Ishikawa (cell line): ENCODE measurements at regions not wholly inside any gene's neighbourhood (a gene's known extent, or its start where the extent isn't known, plus 50 kb on each side); places are given as distances from the start of the nearest gene placed in this dataset.

Source experiments
- CEBPB ChIP-seq: IDR thresholded peaks from 2 replicates; pipeline ENCODE4 v1.6.1; 2012
- CREB1 ChIP-seq: IDR thresholded peaks from 2 replicates; pipeline ENCODE4 v1.6.1; 2012; ENCODE audit warnings: low read depth
- EGR1 ChIP-seq: IDR thresholded peaks from 2 replicates; pipeline ENCODE4 v1.6.1; 2012
- EP300 ChIP-seq: IDR thresholded peaks from 2 replicates; pipeline ENCODE4 v1.6.1; 2012; ENCODE audit warnings: borderline replicate concordance
- FOXM1 ChIP-seq: IDR thresholded peaks from 2 replicates; pipeline ENCODE4 v1.6.1; 2012; ENCODE audit warnings: low read depth, borderline replicate concordance
- TAF1 ChIP-seq: IDR thresholded peaks from 2 replicates; pipeline ENCODE4 v1.6.1; 2012; ENCODE audit warnings: low read depth, mild to moderate bottlenecking
- TEAD4 ChIP-seq: IDR thresholded peaks from 2 replicates; pipeline ENCODE4 v1.6.1; 2012
- YY1 ChIP-seq: IDR thresholded peaks from 2 replicates; pipeline ENCODE4 v1.6.1; 2012; ENCODE audit warnings: low read depth
- TF ChIP-seq, protein P1 (sequence below): IDR thresholded peaks from 2 replicates; pipeline ENCODE4 v1.6.1; 2012; ENCODE audit warnings: low read depth, mild to moderate bottlenecking
- TF ChIP-seq, protein P2 (sequence below): IDR thresholded peaks from 2 replicates; pipeline ENCODE4 v1.6.1; 2012

DNA sequence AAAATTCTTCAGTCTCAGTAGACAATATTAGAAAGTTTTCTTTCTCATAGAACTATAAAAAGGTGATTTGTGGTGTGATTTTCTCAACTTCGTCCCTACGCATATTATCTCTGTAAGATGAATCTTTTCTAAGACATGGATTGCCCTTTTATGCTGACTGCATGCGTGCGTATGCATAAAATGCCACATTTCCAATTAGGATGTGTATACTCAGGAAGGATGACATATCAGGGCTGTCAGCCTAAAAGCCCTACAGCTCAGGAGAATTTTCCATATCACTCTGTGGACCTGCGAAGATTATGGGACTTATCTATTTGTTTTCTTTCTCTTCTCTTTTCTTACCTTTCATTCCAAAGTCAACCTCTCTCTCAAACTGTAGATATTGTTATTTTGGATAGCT is 166.5 kb upstream of the GPC6 start:
- TF ChIP-seq, protein P1, sequence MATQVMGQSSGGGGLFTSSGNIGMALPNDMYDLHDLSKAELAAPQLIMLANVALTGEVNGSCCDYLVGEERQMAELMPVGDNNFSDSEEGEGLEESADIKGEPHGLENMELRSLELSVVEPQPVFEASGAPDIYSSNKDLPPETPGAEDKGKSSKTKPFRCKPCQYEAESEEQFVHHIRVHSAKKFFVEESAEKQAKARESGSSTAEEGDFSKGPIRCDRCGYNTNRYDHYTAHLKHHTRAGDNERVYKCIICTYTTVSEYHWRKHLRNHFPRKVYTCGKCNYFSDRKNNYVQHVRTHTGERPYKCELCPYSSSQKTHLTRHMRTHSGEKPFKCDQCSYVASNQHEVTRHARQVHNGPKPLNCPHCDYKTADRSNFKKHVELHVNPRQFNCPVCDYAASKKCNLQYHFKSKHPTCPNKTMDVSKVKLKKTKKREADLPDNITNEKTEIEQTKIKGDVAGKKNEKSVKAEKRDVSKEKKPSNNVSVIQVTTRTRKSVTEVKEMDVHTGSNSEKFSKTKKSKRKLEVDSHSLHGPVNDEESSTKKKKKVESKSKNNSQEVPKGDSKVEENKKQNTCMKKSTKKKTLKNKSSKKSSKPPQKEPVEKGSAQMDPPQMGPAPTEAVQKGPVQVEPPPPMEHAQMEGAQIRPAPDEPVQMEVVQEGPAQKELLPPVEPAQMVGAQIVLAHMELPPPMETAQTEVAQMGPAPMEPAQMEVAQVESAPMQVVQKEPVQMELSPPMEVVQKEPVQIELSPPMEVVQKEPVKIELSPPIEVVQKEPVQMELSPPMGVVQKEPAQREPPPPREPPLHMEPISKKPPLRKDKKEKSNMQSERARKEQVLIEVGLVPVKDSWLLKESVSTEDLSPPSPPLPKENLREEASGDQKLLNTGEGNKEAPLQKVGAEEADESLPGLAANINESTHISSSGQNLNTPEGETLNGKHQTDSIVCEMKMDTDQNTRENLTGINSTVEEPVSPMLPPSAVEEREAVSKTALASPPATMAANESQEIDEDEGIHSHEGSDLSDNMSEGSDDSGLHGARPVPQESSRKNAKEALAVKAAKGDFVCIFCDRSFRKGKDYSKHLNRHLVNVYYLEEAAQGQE, result no peak
- no peak for TF ChIP-seq TEAD4
- TF ChIP-seq YY1, result no peak
- TF ChIP-seq CREB1, result no peak
- TF ChIP-seq, protein P2, sequence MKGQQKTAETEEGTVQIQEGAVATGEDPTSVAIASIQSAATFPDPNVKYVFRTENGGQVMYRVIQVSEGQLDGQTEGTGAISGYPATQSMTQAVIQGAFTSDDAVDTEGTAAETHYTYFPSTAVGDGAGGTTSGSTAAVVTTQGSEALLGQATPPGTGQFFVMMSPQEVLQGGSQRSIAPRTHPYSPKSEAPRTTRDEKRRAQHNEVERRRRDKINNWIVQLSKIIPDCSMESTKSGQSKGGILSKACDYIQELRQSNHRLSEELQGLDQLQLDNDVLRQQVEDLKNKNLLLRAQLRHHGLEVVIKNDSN, result no peak
- TF ChIP-seq FOXM1, result no peak
- TF ChIP-seq EGR1, result no peak
- no peak for TF ChIP-seq CEBPB
- TF ChIP-seq EP300, result no peak
- TF ChIP-seq TAF1, result no peak
